GM20000 (cell line): ENCODE measurements at regions not wholly inside any gene's neighbourhood (a gene's known extent, or its start where the extent isn't known, plus 50 kb on each side); places are given as distances from the start of the nearest gene placed in this dataset.
"Not testable (repeated sequence)": the region's sequence is repeated elsewhere in the genome, so short reads cannot be mapped to it uniquely, and the experiment has no call there.

Experiments
- DNase-seq: peaks from one replicate; pipeline ENCODE4 v3.0.0; 2012; ENCODE audit warnings: low spot score
- TF ChIP-seq, protein P1 (sequence below): IDR thresholded peaks from 2 replicates; pipeline ENCODE4 v1.5.1; 2012; ENCODE audit warnings: mild to moderate bottlenecking, control low read depth; ENCODE audit errors: extremely low read depth, missing control alignments

GRCh38 chr2:234399451-234400246 lies 97.2 kb downstream of the ARL4C start:
- no peak for DNase-seq
- TF ChIP-seq, protein P1, sequence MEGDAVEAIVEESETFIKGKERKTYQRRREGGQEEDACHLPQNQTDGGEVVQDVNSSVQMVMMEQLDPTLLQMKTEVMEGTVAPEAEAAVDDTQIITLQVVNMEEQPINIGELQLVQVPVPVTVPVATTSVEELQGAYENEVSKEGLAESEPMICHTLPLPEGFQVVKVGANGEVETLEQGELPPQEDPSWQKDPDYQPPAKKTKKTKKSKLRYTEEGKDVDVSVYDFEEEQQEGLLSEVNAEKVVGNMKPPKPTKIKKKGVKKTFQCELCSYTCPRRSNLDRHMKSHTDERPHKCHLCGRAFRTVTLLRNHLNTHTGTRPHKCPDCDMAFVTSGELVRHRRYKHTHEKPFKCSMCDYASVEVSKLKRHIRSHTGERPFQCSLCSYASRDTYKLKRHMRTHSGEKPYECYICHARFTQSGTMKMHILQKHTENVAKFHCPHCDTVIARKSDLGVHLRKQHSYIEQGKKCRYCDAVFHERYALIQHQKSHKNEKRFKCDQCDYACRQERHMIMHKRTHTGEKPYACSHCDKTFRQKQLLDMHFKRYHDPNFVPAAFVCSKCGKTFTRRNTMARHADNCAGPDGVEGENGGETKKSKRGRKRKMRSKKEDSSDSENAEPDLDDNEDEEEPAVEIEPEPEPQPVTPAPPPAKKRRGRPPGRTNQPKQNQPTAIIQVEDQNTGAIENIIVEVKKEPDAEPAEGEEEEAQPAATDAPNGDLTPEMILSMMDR: no peak

DNA sequence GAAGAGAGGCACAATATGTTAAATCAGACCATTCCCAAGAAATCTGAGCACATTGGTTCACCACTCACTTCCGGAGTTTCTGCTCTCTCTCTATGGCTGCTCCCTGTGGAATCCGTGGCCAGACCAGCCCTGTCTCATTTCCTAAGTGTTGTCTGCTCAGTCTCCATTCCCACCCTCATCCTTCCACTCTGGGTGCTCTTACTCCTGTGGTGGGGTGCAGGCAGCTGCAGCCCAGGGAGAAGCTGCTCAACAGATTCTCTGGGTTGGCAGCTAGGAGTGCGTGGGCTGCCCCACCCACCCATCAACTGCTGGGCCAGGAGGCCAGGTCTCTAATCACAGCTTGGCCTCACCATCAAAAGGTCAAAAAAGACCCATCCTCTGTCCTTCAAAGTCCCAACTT lies 98.3 kb downstream of the ARL4C start:
- no peak for DNase-seq
- TF ChIP-seq, protein P1: no peak

GRCh38 chr2:234395891-234396420 lies 100.9 kb downstream of the ARL4C start:
- TF ChIP-seq, protein P1: no peak
- no peak for DNase-seq

- TF ChIP-seq, protein P1: no peak
Measured at GRCh38 chr2:234394450-234394849, 102.4 kb downstream of the ARL4C start.

GRCh38 chr2:234393354-234393753 lies 103.5 kb downstream of the ARL4C start:
- TF ChIP-seq, protein P1: no peak
- DNase-seq: no peak

More at GRCh38 chr2:234394450-234394849, 102.4 kb downstream of the ARL4C start:
- DNase-seq: no peak

- TF ChIP-seq, protein P1: no peak
- DNase-seq: no peak
Measured at GRCh38 chr2:234392041-234392615, 104.8 kb downstream of the ARL4C start.

GRCh38 chr2:234391625-234392024 lies 105.3 kb downstream of the ARL4C start:
- TF ChIP-seq, protein P1: no peak
- no peak for DNase-seq

GRCh38 chr2:234389661-234390060 lies 107.2 kb downstream of the ARL4C start:
- DNase-seq: not testable (repeated sequence)
